DMS114 treated with DMSO at 0.1 percent for 48 hours (cell line): ENCODE measurements at regions not wholly inside any gene's neighbourhood (a gene's known extent, or its start where the extent isn't known, plus 50 kb on each side); places are given as distances from the start of the nearest gene placed in this dataset.
"Not testable (repeated sequence)": the region's sequence is repeated elsewhere in the genome, so short reads cannot be mapped to it uniquely, and the experiment has no call there.

ENCODE experiments used
- DNase-seq: peaks from one replicate; lab custom pipeline; 2025; ENCODE audit not compliant: unreplicated experiment; lab: John Stamatoyannopoulos, UW

GRCh38 chr5:71821029-71821428, 102.0 kb downstream of the CARTPT start:
- no peak for DNase-seq

DNA sequence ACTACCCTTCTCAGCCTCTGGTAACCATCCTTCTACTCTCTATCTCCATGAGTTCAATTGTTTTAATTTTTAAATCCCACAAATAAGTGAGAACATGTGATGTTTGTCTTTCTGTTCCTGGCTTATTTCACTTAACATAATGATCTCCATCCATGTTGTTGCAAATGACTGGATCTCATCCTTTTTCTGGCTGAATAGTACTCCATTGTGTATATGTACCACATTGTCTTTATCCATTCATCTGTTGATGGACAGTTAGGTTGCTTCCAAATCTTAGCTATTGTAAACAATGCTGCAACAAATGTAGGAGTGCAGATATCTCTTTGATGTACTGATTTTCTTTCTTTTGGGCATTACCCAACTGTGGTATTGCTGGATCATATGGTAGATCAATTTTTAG, 103.0 kb downstream of the CARTPT start:
- DNase-seq, result not testable (repeated sequence)

- no peak for DNase-seq
Measured at GRCh38 chr5:71825992-71826391, 106.9 kb downstream of the CARTPT start.

DNA sequence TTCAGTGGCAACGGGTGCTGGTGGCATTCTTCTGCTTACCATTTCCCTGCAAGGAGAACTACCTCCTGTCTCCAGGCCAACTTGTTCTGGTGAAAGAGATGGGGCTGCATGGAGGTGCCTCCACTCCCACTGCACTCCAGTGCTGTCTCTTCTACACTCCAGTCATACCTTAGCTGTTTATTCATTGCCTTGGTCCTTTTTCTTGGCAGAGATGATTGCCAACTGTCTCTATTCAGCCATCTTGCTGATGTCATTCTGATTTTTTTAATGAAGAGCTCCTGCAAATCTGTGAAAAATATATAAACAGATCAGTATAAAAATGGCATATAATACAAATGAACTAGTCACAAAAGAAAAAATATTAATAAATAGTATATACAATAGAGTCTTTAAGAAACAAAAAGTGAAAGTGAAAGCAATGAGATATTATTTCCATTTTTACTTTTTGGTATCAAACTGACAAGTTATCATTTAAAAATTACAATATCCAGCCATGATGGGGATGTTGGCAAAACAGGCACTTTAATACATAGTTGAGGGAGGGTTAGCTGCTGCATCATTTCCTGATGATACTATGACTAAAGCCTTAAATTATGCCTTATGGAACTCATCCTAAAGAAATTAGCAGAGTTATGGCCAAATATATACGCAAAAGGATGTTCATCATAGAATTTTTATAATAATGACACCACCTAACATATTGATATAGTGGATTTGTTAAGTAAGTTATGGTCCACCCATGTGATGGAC, 109.4 kb downstream of the CARTPT start:
- DNase-seq, result no peak

- no peak for DNase-seq
Measured at GRCh38 chr5:71829206-71829605, 110.1 kb downstream of the CARTPT start.

GRCh38 chr5:71830681-71831539, 111.8 kb downstream of the CARTPT start:
- DNase-seq, result no peak

GRCh38 chr5:71832812-71833715, 114.0 kb downstream of the CARTPT start:
- DNase-seq, result no peak

GRCh38 chr5:71834601-71835000, 115.5 kb downstream of the CARTPT start:
- DNase-seq, result no peak

GRCh38 chr5:71836084-71836483, 117.0 kb downstream of the CARTPT start:
- DNase-seq, result no peak

- no peak for DNase-seq
Measured at GRCh38 chr5:71836559-71837112, 117.6 kb downstream of the CARTPT start.

GRCh38 chr5:71838286-71838685, 119.2 kb downstream of the CARTPT start:
- DNase-seq, result no peak

DNA sequence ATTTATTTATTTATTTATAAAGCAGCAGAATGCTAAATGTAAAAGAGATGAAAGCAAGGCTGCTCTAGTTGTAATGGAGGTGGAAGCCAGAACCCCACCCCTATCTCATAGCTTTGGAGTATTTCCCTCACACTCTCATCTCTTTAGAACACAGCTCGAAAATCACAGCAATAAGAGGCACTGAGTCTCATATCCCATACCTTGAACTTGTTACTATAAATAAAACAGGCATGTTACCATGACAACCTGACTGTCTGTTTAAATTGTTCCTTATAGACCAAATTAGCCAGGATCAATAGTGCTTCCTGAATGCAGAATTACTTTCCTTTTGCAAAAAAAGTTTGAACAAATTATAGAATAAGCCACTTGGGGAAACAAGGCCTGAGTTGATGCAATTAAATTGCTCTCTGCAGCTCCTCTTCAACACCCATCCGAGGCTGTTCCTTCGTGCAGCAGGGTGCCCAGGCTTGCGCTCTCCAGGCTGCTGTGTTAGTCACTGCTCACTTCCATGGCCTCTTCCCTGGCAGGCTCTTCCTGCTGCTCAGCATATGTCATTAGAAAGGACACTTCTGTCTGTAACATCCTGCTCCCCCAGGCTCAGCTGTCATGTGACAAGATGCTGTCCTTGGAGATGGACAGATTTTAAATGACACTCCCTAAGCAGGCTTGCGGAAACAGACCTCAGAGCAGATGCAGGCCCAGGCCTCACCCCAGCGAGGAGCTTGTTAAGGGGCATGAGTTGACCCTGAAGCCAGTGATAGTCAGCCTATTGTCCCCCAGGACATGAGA, 120.2 kb downstream of the CARTPT start:
- no peak for DNase-seq

DNA sequence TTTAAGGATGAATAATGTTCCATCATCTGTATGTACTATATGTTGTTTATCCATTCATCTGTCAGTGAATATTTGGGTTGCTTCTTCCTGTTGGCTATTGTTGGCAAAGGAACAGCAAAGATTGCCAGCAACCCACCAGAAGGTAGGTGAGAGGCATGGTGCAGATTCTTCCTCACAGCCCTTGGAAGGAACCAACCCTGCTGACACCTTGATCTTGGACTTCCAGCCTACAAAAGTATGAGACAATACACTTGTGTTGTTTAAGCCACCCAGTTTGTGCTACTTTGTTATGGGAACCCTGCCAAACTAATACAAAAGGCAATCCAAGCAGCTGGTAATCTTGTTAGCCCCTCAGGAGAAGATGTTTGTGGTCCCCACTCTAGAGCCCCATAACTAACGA, 122.0 kb downstream of the CARTPT start:
- DNase-seq, result no peak

DNA sequence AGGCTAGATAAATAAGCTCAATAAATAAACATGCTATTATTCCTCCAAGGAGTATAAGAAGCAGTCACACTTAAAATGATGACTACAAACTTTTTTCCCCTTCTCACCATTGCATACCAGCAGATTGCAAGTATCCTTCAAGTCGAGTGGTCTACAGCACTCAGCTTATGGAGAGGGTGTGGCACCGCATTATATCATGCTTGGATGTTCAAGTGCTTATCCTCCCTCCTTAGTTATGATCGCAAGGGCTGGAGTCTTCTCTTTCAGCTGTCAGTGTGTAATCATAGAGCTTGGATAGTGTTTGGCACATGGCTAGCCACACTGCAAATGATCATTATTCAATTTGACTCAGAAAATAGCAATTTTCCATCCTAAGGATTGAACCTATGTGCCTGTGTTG, 124.0 kb downstream of the CARTPT start:
- no peak for DNase-seq

DNA sequence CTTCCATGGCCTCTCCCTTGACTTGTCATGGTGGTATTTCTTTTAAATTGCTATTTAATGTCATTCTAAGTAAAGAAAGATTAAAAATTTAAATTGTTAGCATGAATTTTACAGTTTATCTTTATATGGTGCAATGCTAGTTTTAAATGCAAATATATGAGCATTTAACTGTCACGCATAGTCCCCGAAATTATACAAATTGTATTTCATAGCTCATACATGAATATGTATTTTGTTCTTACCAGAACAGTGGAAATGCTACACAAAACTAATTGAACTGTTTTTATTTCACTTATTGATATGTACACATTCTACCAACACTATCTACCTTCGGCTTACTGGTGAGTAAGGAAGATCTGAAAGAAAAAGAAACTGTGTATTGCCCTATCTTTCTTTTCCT, 125.8 kb downstream of the CARTPT start:
- no peak for DNase-seq

DNA sequence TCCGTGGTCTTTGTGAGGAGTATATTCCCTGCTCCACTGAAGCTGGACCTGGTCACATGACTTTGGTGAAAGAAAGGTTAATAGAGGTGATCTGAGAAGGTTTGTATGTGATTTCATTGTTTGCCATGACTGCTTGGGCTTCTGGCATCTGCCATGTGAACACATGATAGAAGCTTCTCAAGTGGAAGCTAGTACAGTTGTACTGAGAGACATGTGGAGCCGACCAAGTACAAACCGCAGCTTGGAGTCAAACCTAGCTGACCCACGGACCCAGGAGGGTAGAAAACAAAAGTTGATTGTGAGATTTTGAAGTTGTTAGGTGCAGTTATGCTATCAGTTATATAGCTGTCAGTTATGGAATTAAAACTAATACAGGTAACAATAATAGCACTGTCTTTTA, 140.4 kb downstream of the CARTPT start:
- DNase-seq, result no peak

DNA sequence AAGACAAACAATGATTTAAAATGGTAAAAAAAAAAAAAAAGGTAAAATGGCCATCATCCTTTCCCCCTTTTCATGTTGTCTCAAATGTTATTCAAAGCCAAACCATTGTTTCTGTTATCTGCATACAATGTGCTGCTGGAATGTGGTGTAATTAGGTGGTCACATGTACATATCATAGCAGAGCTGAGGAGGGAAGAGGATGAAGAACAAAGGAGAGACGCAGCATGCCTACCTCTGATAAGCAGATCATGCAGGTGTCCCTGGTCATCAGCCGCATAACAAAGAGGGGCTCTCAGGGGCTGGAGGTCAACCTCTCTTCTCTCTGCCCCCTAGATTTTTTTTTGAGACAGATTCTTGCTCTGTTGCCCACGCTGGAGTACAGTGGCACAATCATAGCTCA, 141.0 kb downstream of the CARTPT start:
- no peak for DNase-seq

- DNase-seq, result no peak
Measured at GRCh38 chr5:71861682-71862081, 142.6 kb downstream of the CARTPT start.

DNA sequence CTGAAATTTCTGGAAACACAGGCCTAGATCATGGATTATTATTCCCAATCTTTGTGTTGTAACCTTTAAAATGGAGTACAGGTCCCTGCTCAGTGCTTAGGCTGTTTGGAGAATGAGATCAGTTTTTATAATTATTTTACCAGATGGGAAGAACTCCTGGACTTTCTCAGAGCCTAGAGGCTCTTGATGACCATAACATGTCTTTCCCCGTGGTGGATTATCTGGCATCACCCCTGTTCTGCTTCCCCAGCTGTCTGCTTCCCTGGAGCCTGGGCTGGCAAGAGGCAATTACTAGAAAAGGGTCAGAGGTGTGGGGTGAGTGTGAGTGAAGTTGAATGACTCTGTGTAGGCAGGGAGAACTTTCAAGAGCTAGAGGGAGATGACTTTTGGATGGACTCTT, 143.0 kb downstream of the CARTPT start:
- DNase-seq, result no peak

GRCh38 chr5:71862507-71863060, 143.5 kb downstream of the CARTPT start:
- DNase-seq, result no peak
